Stomach (tissue), 4 donors: ENCODE measurements at regions not wholly inside any gene's neighbourhood (a gene's known extent, or its start where the extent isn't known, plus 50 kb on each side); places are given as distances from the start of the nearest gene placed in this dataset.

Experiments used
- POLR2A ChIP-seq, 4 donors: fragments of 450-650 bp; IDR thresholded peaks; one replicate each; pipeline ENCODE4 v1.6.1; 2016; ENCODE audit warnings: antibody characterized with exemption in 4 of 4, control low read depth in 2 of 4, mild to moderate bottlenecking in 1 of 4, moderate library complexity in 1 of 4
- POLR2AphosphoS5 ChIP-seq, 3 donors: sonication (generic); formaldehyde crosslinking; IDR thresholded peaks; one replicate each; pipeline ENCODE4 v1.6.1; 2016; ENCODE audit warnings: antibody characterized with exemption in 3 of 3
- TF ChIP-seq, protein P1 (sequence below), 7 experiments: fragments of 450-650 bp in 4 of 7; fragments of 200-600 bp in 3 of 7; sonication (generic) in 3 of 7; IDR thresholded peaks; one replicate each; pipeline ENCODE4 v1.5.1; 2016 to 2019; ENCODE audit warnings: antibody characterized with exemption in 7 of 7, control low read depth in 2 of 7, mild to moderate bottlenecking in 1 of 7

DNA sequence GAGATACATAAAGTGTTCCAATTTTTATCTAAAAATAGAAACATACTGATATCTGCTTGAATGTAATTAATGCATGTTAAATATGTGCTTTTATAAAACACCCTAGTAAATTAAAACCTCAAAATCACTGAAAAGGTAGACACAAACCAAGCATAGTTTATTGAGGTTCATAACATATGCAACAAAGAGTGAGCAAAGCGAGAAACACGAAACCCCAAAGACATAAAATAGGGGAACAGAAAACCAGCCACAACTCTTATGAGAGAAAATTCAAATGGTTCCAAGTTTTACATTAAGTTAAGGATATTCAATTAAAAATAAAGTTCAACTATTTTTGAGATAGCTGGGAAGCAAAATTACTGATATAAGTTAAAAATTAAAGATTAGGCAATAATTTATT is 336.4 kb upstream of the AGA start:
- TF ChIP-seq, protein P1, sequence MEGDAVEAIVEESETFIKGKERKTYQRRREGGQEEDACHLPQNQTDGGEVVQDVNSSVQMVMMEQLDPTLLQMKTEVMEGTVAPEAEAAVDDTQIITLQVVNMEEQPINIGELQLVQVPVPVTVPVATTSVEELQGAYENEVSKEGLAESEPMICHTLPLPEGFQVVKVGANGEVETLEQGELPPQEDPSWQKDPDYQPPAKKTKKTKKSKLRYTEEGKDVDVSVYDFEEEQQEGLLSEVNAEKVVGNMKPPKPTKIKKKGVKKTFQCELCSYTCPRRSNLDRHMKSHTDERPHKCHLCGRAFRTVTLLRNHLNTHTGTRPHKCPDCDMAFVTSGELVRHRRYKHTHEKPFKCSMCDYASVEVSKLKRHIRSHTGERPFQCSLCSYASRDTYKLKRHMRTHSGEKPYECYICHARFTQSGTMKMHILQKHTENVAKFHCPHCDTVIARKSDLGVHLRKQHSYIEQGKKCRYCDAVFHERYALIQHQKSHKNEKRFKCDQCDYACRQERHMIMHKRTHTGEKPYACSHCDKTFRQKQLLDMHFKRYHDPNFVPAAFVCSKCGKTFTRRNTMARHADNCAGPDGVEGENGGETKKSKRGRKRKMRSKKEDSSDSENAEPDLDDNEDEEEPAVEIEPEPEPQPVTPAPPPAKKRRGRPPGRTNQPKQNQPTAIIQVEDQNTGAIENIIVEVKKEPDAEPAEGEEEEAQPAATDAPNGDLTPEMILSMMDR (IDR thresholded peaks at IDR 0.05), result no peak
- TF ChIP-seq POLR2A (IDR thresholded peaks at IDR 0.05), result no peak
- TF ChIP-seq POLR2AphosphoS5 (IDR thresholded peaks at IDR 0.05), result no peak
